ENCODE measurements at regions not wholly inside any gene's neighbourhood (a gene's known extent, or its start where the extent isn't known, plus 50 kb on each side); places are given as distances from the start of the nearest gene placed in this dataset.
"Not testable (repeated sequence)": the region's sequence is repeated elsewhere in the genome, so short reads cannot be mapped to it uniquely, and the experiment has no call there.

DNA sequence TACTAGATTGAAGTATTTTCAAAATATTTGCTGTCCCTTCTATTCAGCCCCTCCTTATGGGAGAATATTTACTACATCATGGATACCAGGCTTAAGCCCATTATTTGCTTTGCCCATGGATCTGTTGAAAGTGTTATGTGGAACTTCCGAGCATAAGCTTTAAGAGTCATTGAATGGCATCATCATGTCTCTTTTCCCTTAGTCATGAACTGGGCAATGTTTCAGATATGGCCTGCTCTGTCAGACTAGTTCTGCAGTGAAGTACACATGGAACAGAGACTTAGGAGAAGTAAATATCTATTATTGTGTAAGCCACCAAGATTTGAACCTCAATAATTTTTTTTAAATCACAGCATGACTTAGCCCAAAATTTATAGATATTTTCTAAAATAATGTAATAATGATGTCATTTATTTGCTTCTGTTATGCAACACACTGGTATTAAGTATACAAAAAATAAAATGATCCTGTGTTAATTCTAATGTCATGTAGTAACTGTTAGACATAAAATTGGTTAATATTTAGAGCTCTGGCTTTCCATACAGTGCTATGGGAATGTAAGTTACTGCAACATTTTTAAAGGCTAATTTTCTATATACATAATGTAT, 1097.3 kb downstream of the SLC16A7 start:
- H3K36me3 Mint-ChIP-seq: no peaks in the 10 kb centered on the region
- H3K4me3 Mint-ChIP-seq: no peak overlapping the region
- H3K27ac Mint-ChIP-seq: no peak overlapping the region
- H3K4me1 Mint-ChIP-seq: no peaks in the 10 kb centered on the region
- no peaks in the 10 kb centered on the region for H3K9me3 Mint-ChIP-seq
- no peaks in the 10 kb centered on the region for H3K27me3 Mint-ChIP-seq
- CTCF ChIA-PET: no interaction called here
- DNase-seq: no peak

DNA sequence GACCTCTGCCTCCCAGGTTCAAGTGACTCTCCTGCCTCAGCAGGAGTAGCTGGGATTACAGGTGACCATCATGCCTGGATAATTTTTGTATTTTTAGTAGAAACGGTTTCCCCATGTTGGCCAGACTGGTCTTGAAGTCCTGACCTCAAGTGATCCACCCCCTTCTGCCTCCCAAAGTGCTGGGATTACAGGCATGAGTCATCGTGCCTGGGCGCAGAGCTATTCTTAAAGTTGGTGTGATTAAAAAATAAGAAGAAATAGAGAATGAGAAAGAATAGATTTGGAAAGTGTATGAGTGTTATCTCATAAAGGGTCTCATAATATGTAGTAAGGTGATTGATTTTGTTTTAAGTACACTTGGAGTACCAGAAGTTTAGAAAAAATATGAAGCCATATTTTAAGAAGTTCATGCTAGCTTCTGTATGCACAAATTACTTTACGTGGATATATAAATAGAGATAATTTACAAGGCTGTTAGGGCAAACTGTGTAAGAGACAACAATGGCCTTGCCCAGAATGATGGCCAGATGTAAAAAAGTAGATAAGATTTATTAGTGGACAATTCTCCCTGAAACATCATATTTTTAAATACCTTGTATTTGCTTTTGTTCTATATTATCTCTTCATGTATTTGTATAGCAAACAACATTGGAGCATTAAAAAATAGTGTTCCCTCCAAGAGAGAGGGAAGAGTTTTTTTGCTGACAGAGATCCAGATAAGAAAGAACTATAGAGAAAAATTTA, 1108.5 kb downstream of the SLC16A7 start:
- Mint-ChIP-seq H3K36me3 (no peaks in the 10 kb centered on the region), H3K4me1 (no peaks in the 10 kb centered on the region), H3K9me3 (peaks cover 6% of the 10 kb centered on the region), H3K27me3 (no peaks in the 10 kb centered on the region), H3K27ac (no peak overlapping the region), H3K4me3 (no peak overlapping the region)
- no peak for DNase-seq
- CTCF ChIA-PET: no interaction called here

DNA sequence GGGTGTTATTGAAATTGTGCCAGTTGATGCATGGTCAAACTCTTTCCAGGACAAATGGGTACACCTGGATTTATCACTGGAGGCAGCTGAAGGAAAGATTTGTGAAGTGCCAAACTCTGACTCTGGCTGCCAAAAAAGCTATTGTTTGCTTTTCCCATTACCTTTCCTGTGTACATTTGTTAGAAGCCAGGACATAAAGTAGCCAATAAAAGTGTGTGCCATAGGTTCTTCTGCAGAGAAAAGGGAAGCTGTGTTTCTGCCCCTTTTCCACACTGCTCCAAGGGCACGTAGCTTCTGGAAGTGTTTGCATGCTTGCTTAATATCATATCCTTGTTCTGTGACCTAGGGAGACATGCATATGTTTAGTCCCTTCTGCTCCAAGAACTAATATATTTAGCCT, 1114.4 kb downstream of the SLC16A7 start:
- no peak overlapping the region for H3K27ac Mint-ChIP-seq
- no peaks in the 10 kb centered on the region for H3K4me1 Mint-ChIP-seq
- H3K4me3 Mint-ChIP-seq: no peak overlapping the region
- H3K36me3 Mint-ChIP-seq: no peaks in the 10 kb centered on the region
- peaks cover 10% of the 10 kb centered on the region for H3K9me3 Mint-ChIP-seq
- no peaks in the 10 kb centered on the region for H3K27me3 Mint-ChIP-seq
- CTCF ChIA-PET: no interaction called here
- DNase-seq: no peak

DNA sequence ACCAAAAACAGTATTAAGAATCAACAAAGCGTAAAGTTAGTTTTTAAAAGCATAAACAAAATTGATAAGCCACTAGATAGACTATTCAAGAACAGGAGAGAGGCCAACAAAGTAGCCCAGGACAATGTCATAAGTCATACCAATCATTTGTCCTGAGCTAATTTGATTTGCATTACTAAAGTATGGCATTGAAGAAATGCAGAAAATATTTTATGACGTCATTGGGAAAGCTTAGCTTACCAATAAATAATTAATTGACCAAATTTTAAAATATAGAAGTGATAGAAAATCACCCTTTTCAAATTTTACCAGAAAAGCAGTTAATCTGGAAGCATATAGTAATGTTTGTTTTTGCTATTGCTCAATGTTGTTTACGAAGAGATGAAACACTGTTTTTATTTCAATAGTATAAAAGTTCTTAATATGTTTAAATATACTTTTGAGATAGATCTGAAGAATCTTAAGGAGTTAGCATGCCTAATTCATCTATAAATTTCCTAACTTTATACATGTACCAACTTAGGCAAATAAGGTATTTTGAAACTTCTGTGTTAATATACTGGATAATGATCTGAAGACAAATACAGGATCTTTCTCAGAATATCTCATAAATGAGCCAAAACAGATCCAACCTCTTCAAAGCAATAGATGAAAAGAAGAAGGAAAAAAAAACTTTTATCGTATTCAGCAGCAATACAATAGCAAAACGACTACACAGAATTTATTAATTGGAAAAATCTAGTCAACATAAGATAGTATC, 1118.5 kb downstream of the SLC16A7 start:
- CTCF ChIA-PET: no interaction called here
- no peaks in the 10 kb centered on the region for H3K36me3 Mint-ChIP-seq
- H3K9me3 Mint-ChIP-seq: peaks cover 6% of the 10 kb centered on the region
- H3K27ac Mint-ChIP-seq: no peak overlapping the region
- no peaks in the 10 kb centered on the region for H3K27me3 Mint-ChIP-seq
- no peaks in the 10 kb centered on the region for H3K4me1 Mint-ChIP-seq
- no peak for DNase-seq
- no peak overlapping the region for H3K4me3 Mint-ChIP-seq

DNA sequence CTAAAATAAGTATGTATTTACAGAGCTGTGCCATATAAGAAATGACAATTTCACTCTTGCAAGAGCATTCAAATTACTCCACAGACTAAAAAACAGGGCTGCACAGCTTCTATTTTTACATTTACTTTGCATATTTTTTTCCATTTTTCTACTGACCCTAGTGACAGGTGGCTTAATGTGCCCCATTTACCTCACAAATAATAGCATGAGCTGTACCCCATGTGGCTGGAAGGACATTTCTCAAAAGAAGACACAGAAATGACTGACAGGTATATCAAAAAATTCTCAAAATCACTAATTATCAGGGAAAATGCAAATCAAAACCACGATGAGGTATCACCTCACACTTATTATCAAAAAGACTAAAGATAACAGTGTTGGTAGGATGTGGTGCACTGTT, 1128.6 kb downstream of the SLC16A7 start:
- no peaks in the 10 kb centered on the region for H3K4me1 Mint-ChIP-seq
- no peaks in the 10 kb centered on the region for H3K9me3 Mint-ChIP-seq

DNA sequence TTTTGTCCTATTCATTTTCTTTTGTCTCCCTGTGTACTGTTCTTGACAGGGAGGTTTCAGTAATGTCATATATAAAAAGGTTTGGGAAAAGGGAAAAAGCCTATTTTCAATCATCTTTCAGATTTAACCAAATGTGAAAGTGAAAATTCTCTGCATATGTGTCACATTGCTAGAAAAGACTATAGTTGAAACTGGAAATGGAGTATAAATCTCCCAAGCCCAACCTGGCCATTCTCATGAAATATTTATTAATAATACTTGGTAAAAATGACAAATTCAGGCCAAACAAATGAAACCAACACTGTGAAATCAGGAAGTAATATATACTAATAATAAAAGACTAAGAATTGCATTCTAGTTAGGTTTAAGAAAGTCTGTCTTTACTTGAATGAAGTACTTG, 1129.2 kb downstream of the SLC16A7 start:
- Mint-ChIP-seq H3K4me1 (no peaks in the 10 kb centered on the region), H3K4me3 (no peak overlapping the region), H3K27ac (no peak overlapping the region), H3K9me3 (no peaks in the 10 kb centered on the region), H3K36me3 (no peaks in the 10 kb centered on the region), H3K27me3 (no peaks in the 10 kb centered on the region)
- DNase-seq: no peak
- CTCF ChIA-PET: no interaction called here

More for the DNA sequence above, 1128.6 kb downstream of the SLC16A7 start:
- Mint-ChIP-seq H3K36me3 (no peaks in the 10 kb centered on the region), H3K4me3 (no peak overlapping the region), H3K27me3 (no peaks in the 10 kb centered on the region), H3K27ac (no peak overlapping the region)
- DNase-seq: no peak
- CTCF ChIA-PET: no interaction called here

DNA sequence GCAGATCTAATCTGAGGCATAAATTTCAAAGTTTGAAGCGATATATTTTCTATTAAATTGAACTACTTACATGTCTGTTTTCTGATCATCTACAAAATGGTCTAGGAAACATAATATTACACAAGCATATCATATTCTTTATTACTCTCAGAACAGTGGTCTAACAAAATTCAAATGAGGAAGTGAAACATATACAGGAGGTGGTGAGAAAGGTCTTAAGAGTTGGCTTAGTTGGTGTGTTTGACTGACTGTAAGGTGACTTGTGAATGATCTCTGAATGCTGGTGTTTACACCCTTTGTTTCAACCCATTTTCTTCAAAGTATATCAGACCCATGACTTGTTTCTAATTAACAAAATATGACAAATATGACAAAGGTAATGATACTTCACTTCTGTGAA, 1156.8 kb downstream of the SLC16A7 start:
- Mint-ChIP-seq H3K36me3 (no peaks in the 10 kb centered on the region), H3K4me3 (no peak overlapping the region), H3K9me3 (peaks cover 13% of the 10 kb centered on the region), H3K27ac (no peak overlapping the region), H3K4me1 (no peaks in the 10 kb centered on the region), H3K27me3 (no peaks in the 10 kb centered on the region)
- DNase-seq: no peak
- CTCF ChIA-PET: no interaction called here

DNA sequence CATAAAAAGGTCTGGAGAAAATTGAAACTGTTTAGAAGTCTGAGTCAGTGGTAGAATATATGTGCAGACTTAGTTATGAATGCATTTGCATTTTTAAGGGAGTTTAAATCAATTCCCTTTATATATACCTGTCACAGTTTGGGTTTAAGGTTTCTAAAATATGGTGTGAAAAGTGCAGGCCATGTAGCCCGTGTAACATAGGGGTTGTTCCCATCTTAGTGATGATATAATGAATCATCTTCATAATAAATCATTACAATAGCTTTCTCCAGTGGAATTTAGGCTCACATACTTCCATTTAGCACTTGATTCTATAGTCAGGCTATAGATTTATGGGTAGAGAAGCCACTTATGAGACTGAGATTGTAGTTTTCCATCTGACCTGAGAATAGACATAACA, 1162.4 kb downstream of the SLC16A7 start:
- no peaks in the 10 kb centered on the region for H3K4me1 Mint-ChIP-seq
- H3K27me3 Mint-ChIP-seq: no peaks in the 10 kb centered on the region
- H3K4me3 Mint-ChIP-seq: no peak overlapping the region
- peaks cover 6% of the 10 kb centered on the region for H3K9me3 Mint-ChIP-seq
- DNase-seq: no peak
- CTCF ChIA-PET: no interaction called here
- H3K36me3 Mint-ChIP-seq: no peaks in the 10 kb centered on the region
- no peak overlapping the region for H3K27ac Mint-ChIP-seq

DNA sequence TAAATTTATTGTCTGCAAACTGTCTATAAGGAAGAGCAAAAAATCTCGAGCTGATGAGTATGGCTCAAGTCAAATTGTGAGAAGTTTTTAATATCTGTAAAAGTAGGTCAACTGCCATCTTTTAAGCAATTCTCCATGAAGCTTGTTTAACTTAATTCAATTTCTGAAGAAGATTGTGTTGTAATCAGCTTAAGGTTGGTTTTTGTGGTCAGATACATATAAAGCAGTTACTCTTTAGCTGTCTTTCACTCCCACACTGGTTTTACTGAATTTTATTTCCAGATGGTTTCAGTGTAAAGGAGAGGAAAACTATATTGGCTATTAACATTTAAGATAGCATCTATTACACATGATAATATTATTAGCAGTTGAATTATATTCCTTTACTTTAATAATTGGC, 1165.1 kb downstream of the SLC16A7 start:
- no peak for DNase-seq
- H3K4me1 Mint-ChIP-seq: no peaks in the 10 kb centered on the region
- CTCF ChIA-PET: no interaction called here
- peaks cover 11% of the 10 kb centered on the region for H3K9me3 Mint-ChIP-seq
- H3K4me3 Mint-ChIP-seq: no peak overlapping the region
- H3K27ac Mint-ChIP-seq: no peak overlapping the region
- H3K27me3 Mint-ChIP-seq: no peaks in the 10 kb centered on the region
- H3K36me3 Mint-ChIP-seq: no peaks in the 10 kb centered on the region

DNA sequence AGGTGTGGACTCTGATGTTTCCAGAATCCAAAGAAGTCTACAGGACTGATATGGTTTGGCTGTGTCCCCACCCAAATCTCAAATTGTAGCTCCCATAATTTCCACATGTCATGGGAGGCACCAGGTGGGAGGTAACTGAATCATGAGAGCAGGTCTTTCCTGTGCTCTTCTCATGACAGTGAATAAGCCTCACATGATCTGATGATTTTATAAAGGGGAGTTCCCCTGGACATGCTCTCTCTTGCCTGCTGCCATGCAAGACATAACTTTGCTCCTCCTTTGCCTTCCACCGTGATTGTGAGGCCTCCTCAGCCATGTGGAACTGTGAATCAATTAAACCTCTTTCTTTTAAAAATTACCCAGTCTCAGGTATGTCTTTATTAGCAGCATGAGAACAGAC, 1205.3 kb downstream of the SLC16A7 start:
- not testable (repeated sequence) for DNase-seq, H3K27me3 Mint-ChIP-seq, H3K36me3 Mint-ChIP-seq, H3K4me3 Mint-ChIP-seq, H3K9me3 Mint-ChIP-seq, H3K4me1 Mint-ChIP-seq, H3K27ac Mint-ChIP-seq
- CTCF ChIA-PET: interaction anchor here (0.6 kb wide), 1 partner anchor 12 kb away, joined by 3 read pairs; no protein-coding TSS in a partner anchor

DNA sequence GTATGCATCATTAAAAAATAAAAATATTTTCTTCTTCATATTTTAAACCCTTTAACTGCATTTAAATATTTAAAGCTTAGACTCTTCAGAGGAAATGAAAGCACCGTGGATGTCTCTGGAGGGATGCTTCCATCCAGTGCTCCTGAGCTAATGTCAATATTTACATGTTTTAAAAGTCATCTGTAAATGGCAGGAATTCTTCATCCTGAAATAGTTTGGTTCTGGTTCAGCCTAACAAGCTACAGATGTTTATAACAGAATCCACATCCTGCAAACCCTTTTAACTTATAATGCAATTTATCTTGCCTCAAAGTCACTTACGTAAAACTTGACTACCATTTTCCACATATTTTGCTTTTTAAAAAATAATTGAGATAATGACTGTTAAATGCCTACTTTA, 1207.3 kb downstream of the SLC16A7 start:
- no peak overlapping the region for H3K27ac Mint-ChIP-seq
- H3K4me3 Mint-ChIP-seq: no peak overlapping the region
- H3K9me3 Mint-ChIP-seq: peaks cover 6% of the 10 kb centered on the region
- no peak for DNase-seq
- H3K36me3 Mint-ChIP-seq: no peaks in the 10 kb centered on the region
- H3K4me1 Mint-ChIP-seq: no peaks in the 10 kb centered on the region
- CTCF ChIA-PET: no interaction called here
- no peaks in the 10 kb centered on the region for H3K27me3 Mint-ChIP-seq

DNA sequence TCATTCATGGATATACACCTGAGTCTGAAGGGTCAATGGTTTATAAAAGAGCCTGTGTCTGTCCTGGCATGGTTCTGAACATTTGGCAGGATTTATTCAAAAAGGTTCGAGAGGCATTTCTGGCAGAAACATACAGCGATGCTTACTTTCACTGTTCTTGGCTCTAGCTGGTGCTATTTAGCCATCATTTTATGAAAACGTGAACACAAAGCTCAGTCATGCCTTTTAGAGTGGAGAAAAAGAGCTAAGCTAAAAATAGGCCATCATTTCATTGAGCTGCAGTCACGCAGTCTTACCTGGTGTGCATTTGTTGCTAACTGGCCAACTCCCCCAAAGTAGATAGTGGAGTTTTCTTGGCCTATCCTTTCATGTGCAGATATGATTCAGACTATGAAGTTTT, 1209.5 kb downstream of the SLC16A7 start:
- CTCF ChIA-PET: no interaction called here
- Mint-ChIP-seq H3K36me3 (no peaks in the 10 kb centered on the region), H3K27ac (no peak overlapping the region), H3K4me1 (no peaks in the 10 kb centered on the region), H3K9me3 (peaks cover 10% of the 10 kb centered on the region), H3K4me3 (no peak overlapping the region), H3K27me3 (no peaks in the 10 kb centered on the region)
- DNase-seq: no peak

DNA sequence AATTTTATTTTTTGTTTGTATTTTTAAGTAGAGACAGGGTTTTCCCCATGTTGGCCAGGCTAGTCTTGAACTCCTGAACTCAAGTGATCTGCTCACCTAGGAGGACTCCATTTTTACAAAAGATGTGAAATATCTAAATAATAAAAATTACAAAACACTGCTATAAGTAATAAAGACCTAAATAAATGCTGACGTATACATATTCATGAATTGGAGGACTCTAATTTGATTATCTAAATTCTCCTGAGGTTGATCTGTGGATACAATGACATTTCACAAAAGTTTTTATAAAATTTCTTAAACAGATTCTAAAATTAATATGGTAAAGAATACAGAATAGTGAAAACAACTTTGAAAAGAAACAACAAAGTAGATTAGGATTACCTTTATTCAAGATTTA, 1224.0 kb downstream of the SLC16A7 start:
- Mint-ChIP-seq H3K4me1 (no peaks in the 10 kb centered on the region), H3K27me3 (no peaks in the 10 kb centered on the region), H3K36me3 (no peaks in the 10 kb centered on the region), H3K27ac (no peak overlapping the region), H3K9me3 (peaks cover 5% of the 10 kb centered on the region), H3K4me3 (no peak overlapping the region)
- CTCF ChIA-PET: no interaction called here
- DNase-seq: no peak

DNA sequence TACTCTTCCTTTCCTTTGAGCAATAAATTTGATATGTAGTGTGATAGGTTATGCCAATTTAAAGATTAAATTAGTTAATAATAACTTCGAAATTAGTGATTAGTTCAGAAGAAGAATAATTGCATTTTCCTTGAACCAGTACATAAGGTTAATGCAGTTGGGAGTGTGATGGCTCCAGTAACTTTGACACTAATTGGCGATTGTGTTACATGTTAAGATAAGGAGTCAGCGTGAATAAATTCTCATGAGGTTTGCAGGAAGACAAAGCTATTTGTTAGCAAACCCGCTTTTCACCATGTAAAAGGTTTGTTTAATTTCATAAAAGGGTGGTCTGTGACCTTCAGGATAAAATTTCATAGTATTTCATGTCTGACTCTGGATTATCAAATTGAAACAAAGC, 1226.8 kb downstream of the SLC16A7 start:
- H3K4me3 Mint-ChIP-seq: no peak overlapping the region
- no peak for DNase-seq
- H3K27me3 Mint-ChIP-seq: no peaks in the 10 kb centered on the region
- H3K36me3 Mint-ChIP-seq: no peaks in the 10 kb centered on the region
- CTCF ChIA-PET: no interaction called here
- no peaks in the 10 kb centered on the region for H3K4me1 Mint-ChIP-seq
- no peaks in the 10 kb centered on the region for H3K9me3 Mint-ChIP-seq
- H3K27ac Mint-ChIP-seq: no peak overlapping the region

DNA sequence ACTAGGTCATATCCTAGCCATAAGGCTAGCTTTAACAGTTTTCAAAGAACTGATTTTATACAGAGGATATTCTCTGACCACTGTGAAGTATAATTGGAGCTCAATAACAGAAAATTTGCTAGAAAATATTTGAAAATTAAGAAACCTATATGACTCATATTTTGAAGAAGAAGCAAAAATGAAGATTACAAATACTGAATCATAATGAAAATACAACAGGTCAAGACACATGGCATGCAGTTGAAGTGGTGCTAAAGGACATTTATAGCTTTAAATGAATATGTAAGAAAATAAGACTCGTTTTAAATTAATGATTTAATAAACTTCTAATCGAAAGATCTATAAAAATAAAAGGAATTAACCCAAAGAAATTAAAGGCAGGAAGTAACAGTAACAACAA, 1234.6 kb downstream of the SLC16A7 start:
- Mint-ChIP-seq H3K27me3 (no peaks in the 10 kb centered on the region), H3K27ac (no peak overlapping the region), H3K36me3 (no peaks in the 10 kb centered on the region), H3K4me1 (no peaks in the 10 kb centered on the region), H3K9me3 (no peaks in the 10 kb centered on the region), H3K4me3 (no peak overlapping the region)
- DNase-seq: no peak
- CTCF ChIA-PET: no interaction called here
